ENCODE measurements at regions not wholly inside any gene's neighbourhood (a gene's known extent, or its start where the extent isn't known, plus 50 kb on each side); places are given as distances from the start of the nearest gene placed in this dataset.

DNA sequence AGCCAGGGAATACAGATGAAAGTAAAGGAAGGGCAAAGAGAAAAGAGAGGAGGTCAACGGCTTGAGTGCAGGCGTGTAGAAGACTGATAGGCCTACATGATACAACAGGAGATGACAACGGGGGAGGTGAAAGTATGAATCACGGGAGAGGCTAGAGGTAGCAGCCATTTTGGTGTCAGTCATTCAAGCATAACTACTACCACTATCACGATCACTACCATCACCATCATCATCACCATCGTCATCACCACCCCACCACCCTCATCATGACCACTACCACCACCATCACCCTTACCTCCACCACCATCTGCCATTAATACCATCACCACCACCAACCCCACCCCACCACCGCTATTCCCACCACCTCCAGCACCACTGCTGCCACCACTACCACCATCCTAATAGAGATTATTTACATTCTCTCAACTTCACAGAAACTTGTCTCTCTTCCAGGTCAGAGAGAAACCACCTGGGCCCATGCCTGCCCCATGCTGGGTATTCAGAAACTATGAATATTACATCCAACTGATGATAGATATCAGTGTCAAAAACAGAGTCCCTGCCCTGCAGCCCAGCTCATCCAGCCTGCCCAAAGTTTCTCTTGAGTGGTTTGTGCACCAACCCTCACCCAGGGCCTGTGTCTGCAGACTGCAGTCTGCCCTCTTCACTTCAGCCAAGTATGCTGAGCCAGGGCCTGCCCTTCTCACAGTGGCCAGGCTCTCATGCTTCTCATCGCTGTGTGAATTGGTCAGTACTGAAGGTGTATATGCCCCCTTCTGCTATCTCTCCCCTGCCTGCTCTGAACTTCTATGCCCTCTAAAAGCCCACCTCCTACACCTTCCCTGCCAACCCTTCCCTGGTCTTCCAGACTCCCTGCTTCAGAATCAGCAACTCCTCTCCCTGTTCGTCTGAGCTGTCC is 215.6 kb upstream of the TLE3 start:
- Mint-ChIP-seq H3K9me3 (no peaks in the 10 kb centered on the region), H3K4me1 (ENCODE audit: low read depth) (peaks cover 4% of the 10 kb centered on the region), H3K4me3 (no peak overlapping the region), H3K27ac (no peak overlapping the region), H3K27me3 (ENCODE audit: low read depth) (peaks cover 27% of the 10 kb centered on the region), H3K36me3 (ENCODE audit: low read depth) (no peaks in the 10 kb centered on the region)
- no peak for DNase-seq (ENCODE audit: low spot score)

DNA sequence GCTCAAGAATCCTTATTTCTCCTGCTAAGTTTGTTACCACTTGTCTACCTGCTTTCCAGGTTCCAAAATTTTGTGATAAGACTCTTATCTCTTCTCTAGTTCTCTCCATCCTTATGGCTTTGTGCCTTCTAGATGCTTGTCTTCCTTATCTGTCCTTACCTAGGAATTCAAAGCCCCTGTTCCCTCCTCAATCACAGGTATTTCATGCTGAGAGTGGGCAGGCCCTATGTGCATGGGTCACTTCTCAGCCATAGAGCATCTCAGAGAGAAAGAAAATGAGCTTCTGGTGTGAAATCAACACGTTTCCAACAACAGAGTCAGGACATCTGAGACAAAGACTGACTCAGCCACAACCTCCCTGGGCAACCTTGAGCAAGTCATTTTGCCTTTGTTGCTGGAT is 214.1 kb upstream of the TLE3 start:
- Mint-ChIP-seq H3K36me3 (ENCODE audit: low read depth) (no peaks in the 10 kb centered on the region), H3K9me3 (no peaks in the 10 kb centered on the region), H3K4me1 (ENCODE audit: low read depth) (peaks cover 9% of the 10 kb centered on the region), H3K27me3 (ENCODE audit: low read depth) (peaks cover 31% of the 10 kb centered on the region), H3K4me3 (no peak overlapping the region), H3K27ac (no peak overlapping the region)
- DNase-seq (ENCODE audit: low spot score), result no peak

DNA sequence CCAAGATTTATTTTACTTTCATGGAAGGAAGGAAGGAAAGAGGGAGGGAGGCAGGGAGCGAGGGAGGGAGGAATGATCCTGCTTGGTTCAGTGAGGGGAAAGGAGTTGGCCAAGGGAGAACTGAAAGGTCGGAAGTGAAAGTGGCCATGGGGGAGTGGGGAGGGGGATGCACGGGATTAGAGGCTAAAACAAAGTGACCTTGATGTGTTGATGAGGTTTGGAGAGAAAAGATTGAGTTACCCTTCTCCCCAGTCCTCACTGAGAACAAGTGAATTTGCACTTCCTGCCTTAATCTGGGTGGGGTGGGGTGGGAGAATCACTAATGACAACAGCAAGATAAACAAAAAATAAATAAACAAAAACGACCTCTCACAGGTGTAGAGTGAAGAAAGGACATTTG is 212.0 kb upstream of the TLE3 start:
- Mint-ChIP-seq H3K27me3 (ENCODE audit: low read depth) (peaks cover 34% of the 10 kb centered on the region), H3K27ac (no peak overlapping the region), H3K36me3 (ENCODE audit: low read depth) (no peaks in the 10 kb centered on the region), H3K4me1 (ENCODE audit: low read depth) (peaks cover 9% of the 10 kb centered on the region), H3K9me3 (no peaks in the 10 kb centered on the region), H3K4me3 (no peak overlapping the region)
- DNase-seq (ENCODE audit: low spot score), result no peak

DNA sequence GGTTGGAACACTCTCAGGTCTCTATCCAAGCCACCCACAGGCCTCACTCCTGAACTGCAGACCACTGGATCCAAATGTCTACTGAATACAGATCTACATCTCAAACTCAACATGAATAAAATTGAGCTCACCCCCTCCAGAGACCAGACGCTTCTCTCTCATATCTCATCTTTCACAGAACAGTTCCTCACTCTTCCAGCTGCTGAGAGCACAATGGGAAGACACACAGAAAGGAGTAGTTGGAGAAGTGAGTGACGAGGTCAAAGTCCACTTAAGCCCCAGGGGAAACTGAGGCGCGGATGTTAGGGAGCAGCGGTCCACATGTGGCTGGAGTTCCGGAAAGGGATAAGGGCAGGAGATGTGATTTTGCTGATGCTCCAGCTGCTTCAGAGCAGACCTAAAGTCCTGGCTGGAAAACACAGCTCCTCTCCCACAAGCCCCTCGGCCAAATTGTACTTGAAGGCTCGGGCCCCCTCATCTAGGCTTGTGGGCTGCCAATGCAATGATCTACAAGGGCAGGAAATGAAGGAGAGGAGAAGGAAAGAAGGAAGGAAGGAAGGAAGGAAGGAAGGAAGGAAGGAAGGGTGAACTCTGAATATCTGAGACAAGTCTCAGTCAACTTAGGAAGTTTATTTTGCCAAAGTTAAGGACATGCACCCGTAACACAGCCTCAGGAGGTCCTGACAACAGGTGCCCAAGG is 211.2 kb upstream of the TLE3 start:
- DNase-seq (ENCODE audit: low spot score), result no peak
- peaks cover 9% of the 10 kb centered on the region for H3K4me1 Mint-ChIP-seq (ENCODE audit: low read depth)
- no peaks in the 10 kb centered on the region for H3K9me3 Mint-ChIP-seq
- no peaks in the 10 kb centered on the region for H3K36me3 Mint-ChIP-seq (ENCODE audit: low read depth)
- H3K4me3 Mint-ChIP-seq, result no peak overlapping the region
- peaks cover 34% of the 10 kb centered on the region for H3K27me3 Mint-ChIP-seq (ENCODE audit: low read depth)
- H3K27ac Mint-ChIP-seq, result no peak overlapping the region

DNA sequence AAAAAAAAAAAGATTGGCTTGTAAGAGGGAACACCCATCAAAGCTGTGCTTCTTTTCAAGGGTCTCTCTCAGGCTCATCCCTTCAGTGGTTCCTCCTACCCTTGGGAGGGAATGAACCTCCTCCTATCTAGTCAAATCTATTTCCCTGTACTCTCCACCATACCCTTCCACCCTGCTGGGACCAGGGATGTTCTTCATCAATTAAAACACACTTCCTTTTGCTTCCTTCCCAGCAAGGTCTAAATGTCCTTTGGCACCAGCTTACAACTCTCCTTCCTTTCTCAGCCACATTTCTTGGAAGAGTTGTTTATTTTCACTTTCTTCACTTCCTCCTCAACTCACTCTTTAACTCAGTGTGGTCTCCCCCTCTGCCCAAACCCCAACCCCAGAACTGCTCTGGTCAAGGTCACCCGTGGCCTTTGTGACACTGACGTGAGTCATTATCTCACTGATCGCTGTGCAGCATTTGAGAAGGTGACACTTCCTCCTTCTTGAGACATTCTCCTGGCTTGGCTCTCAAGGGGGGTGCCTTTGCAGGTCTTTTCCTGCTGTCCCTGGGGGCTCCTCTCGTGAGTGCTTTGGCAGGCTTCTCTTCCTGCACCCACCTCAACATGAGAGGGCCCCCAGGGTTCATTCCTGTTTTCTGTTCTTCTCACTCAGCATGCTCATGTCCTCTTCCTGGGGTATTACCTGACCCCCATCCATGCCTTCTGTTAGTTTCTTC is 210.5 kb upstream of the TLE3 start:
- no peak overlapping the region for H3K27ac Mint-ChIP-seq
- peaks cover 9% of the 10 kb centered on the region for H3K4me1 Mint-ChIP-seq (ENCODE audit: low read depth)
- DNase-seq (ENCODE audit: low spot score), result peak; percentile 40
- peaks cover 34% of the 10 kb centered on the region for H3K27me3 Mint-ChIP-seq (ENCODE audit: low read depth)
- peak overlapping the region; percentile 12 for H3K4me3 Mint-ChIP-seq
- no peaks in the 10 kb centered on the region for H3K36me3 Mint-ChIP-seq (ENCODE audit: low read depth)
- H3K9me3 Mint-ChIP-seq, result no peaks in the 10 kb centered on the region

- no peak overlapping the region for H3K4me3 Mint-ChIP-seq
- H3K36me3 Mint-ChIP-seq (ENCODE audit: low read depth), result no peaks in the 10 kb centered on the region
- H3K9me3 Mint-ChIP-seq, result no peaks in the 10 kb centered on the region
- peaks cover 9% of the 10 kb centered on the region for H3K4me1 Mint-ChIP-seq (ENCODE audit: low read depth)
- no peak for DNase-seq (ENCODE audit: low spot score)
- H3K27me3 Mint-ChIP-seq (ENCODE audit: low read depth), result peaks cover 34% of the 10 kb centered on the region
- no peak overlapping the region for H3K27ac Mint-ChIP-seq
These were observed 208.9 kb upstream of the TLE3 start for GRCh38 chr15:70306582-70306981.

GRCh38 chr15:70306081-70306480 is 208.4 kb upstream of the TLE3 start:
- H3K4me3 Mint-ChIP-seq, result no peak overlapping the region
- peaks cover 9% of the 10 kb centered on the region for H3K4me1 Mint-ChIP-seq (ENCODE audit: low read depth)
- H3K27ac Mint-ChIP-seq, result no peak overlapping the region
- H3K9me3 Mint-ChIP-seq, result no peaks in the 10 kb centered on the region
- DNase-seq (ENCODE audit: low spot score), result no peak
- H3K27me3 Mint-ChIP-seq (ENCODE audit: low read depth), result peaks cover 30% of the 10 kb centered on the region
- no peaks in the 10 kb centered on the region for H3K36me3 Mint-ChIP-seq (ENCODE audit: low read depth)

GRCh38 chr15:70303981-70304380 is 206.3 kb upstream of the TLE3 start:
- DNase-seq (ENCODE audit: low spot score), result no peak
- Mint-ChIP-seq H3K27ac (no peak overlapping the region), H3K9me3 (no peaks in the 10 kb centered on the region), H3K36me3 (ENCODE audit: low read depth) (no peaks in the 10 kb centered on the region), H3K4me3 (no peak overlapping the region), H3K4me1 (ENCODE audit: low read depth) (peaks cover 16% of the 10 kb centered on the region), H3K27me3 (ENCODE audit: low read depth) (peaks cover 14% of the 10 kb centered on the region)

DNA sequence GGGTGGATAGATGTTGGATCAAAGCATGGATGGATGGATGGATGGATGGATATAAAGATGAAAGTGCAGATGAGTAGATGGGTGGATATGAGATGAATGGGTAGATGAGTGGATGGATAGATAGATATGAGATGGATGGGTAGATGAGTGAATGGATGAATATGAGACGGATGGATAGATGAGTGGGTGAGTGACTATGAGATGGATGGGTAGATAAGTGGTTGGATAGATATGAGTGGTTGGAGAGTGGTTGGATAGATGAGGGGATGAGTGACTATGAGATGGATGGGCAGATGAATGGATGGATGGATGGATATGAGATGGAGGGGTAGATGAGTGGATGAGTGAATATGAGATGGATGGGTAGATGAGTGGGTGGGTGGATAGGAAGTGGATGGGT is 204.6 kb upstream of the TLE3 start:
- DNase-seq (ENCODE audit: low spot score), result no peak
- Mint-ChIP-seq H3K9me3 (no peaks in the 10 kb centered on the region), H3K4me3 (no peak overlapping the region), H3K27me3 (ENCODE audit: low read depth) (peaks cover 17% of the 10 kb centered on the region), H3K4me1 (ENCODE audit: low read depth) (peaks cover 7% of the 10 kb centered on the region), H3K27ac (no peak overlapping the region), H3K36me3 (ENCODE audit: low read depth) (no peaks in the 10 kb centered on the region)

DNA sequence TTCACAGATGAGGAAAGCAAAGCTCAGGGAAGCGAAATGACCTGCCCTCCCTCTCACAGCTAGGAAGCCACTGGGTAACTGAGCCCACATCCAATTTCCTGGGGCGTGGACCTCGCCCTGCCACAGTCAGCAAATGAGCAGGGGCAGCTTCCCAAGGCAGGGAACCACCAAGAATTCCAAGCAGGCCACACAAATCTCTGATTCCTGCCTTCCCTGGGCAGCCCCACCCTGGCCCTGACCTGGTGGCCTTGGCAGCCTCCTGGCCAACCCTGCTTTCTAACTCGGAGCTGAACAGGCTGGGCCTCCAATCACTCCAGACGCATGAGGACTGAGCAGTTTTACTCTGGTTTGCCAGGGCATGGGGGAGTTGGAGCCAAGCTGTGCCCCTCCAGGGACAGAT is 203.7 kb upstream of the TLE3 start:
- Mint-ChIP-seq H3K4me1 (ENCODE audit: low read depth) (peaks cover 7% of the 10 kb centered on the region), H3K36me3 (ENCODE audit: low read depth) (no peaks in the 10 kb centered on the region), H3K9me3 (no peaks in the 10 kb centered on the region), H3K4me3 (no peak overlapping the region), H3K27me3 (ENCODE audit: low read depth) (peaks cover 22% of the 10 kb centered on the region), H3K27ac (no peak overlapping the region)
- DNase-seq (ENCODE audit: low spot score), result no peak

GRCh38 chr15:70299931-70300869 is 202.5 kb upstream of the TLE3 start:
- Mint-ChIP-seq H3K4me1 (ENCODE audit: low read depth) (peaks cover 7% of the 10 kb centered on the region), H3K27ac (no peak overlapping the region), H3K4me3 (no peak overlapping the region), H3K9me3 (no peaks in the 10 kb centered on the region), H3K36me3 (ENCODE audit: low read depth) (no peaks in the 10 kb centered on the region), H3K27me3 (ENCODE audit: low read depth) (peaks cover 23% of the 10 kb centered on the region)
- peak; percentile 62 for DNase-seq (ENCODE audit: low spot score)

DNA sequence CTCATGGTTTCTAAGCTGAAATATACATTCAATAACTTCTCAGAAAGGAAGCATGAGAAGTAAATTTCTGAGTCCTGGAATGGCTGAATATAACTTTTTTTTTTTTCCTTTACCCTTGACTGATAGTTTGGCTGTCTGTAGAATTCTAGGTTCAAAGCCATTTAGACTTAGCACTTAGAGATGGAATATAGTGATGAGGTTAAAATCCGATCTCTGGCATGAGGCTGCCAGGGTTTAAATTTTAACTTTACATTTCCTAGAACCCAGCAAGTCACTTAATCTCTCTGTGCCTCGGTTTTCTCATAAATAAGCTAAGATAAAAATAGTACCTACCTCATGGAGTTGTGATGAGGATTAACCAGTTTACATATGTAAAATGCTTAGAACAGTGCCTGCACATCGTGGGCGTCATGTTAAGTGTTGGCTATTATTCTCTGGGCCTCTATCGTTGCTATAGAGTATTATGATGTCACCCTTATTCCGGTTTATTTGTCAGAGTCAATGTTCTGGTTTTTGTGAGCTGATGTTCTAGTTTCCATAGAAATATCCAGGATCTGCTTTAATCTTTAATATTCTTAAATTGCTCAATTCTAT is 199.8 kb upstream of the TLE3 start:
- DNase-seq (ENCODE audit: low spot score), result no peak
- Mint-ChIP-seq H3K36me3 (ENCODE audit: low read depth) (no peaks in the 10 kb centered on the region), H3K9me3 (no peaks in the 10 kb centered on the region), H3K4me1 (ENCODE audit: low read depth) (peaks cover 7% of the 10 kb centered on the region), H3K4me3 (no peak overlapping the region), H3K27ac (no peak overlapping the region), H3K27me3 (ENCODE audit: low read depth) (peaks cover 26% of the 10 kb centered on the region)

GRCh38 chr15:70294731-70295305 is 197.1 kb upstream of the TLE3 start:
- Mint-ChIP-seq H3K36me3 (ENCODE audit: low read depth) (no peaks in the 10 kb centered on the region), H3K4me1 (ENCODE audit: low read depth) (no peaks in the 10 kb centered on the region), H3K27ac (no peak overlapping the region), H3K27me3 (ENCODE audit: low read depth) (peaks cover 30% of the 10 kb centered on the region), H3K9me3 (no peaks in the 10 kb centered on the region), H3K4me3 (no peak overlapping the region)
- DNase-seq (ENCODE audit: low spot score), result no peak
